ENCODE measurements at regions not wholly inside any gene's neighbourhood (a gene's known extent, or its start where the extent isn't known, plus 50 kb on each side); places are given as distances from the start of the nearest gene placed in this dataset.

DNA sequence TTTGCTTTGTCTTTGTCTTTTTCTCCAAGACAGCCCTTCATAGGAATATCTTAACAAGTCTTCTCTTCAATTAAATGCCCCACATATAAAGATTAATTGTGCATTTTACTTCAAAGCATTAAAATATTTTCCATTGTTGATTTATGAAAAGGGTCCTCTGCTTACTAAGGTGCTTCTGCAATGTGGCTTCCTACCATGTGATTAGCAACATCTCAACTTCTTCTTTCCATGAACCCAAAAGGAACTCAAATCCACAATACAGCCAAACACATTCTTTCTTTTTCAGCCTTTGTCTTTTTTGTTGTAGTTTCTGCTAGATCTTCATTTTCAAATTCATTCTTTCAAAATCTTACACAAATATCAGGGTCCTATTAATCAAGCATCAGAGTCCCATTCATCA, 309.2 kb downstream of the NSUN3 start:
- TF ChIP-seq, protein P1, sequence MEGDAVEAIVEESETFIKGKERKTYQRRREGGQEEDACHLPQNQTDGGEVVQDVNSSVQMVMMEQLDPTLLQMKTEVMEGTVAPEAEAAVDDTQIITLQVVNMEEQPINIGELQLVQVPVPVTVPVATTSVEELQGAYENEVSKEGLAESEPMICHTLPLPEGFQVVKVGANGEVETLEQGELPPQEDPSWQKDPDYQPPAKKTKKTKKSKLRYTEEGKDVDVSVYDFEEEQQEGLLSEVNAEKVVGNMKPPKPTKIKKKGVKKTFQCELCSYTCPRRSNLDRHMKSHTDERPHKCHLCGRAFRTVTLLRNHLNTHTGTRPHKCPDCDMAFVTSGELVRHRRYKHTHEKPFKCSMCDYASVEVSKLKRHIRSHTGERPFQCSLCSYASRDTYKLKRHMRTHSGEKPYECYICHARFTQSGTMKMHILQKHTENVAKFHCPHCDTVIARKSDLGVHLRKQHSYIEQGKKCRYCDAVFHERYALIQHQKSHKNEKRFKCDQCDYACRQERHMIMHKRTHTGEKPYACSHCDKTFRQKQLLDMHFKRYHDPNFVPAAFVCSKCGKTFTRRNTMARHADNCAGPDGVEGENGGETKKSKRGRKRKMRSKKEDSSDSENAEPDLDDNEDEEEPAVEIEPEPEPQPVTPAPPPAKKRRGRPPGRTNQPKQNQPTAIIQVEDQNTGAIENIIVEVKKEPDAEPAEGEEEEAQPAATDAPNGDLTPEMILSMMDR (IDR thresholded peaks at IDR 0.05; ENCODE audit: low read length): no peak
- TF ChIP-seq EZH2 (IDR thresholded peaks at IDR 0.05; ENCODE audit: borderline replicate concordance, low read length): no peak
